Liver (tissue), 8 donors: ENCODE measurements at regions not wholly inside any gene's neighbourhood (a gene's known extent, or its start where the extent isn't known, plus 50 kb on each side); places are given as distances from the start of the nearest gene placed in this dataset.

Experiments used
- DNase-seq: peaks from one replicate; pipeline ENCODE4 v3.0.0-alpha.2; 2017; ENCODE audit warnings: low spot score
- H3K27ac ChIP-seq, 2 donors: one replicate each; pipeline ENCODE4 v1.7.0; 2013; ENCODE audit warnings: inconsistent platforms in 2 of 2, low read length in 2 of 2, control low read depth in 1 of 2, low read depth in 1 of 2, mild to moderate bottlenecking in 1 of 2
- H3K27me3 ChIP-seq, 4 donors: one replicate each; pipeline versions ENCODE4 v1.6.1 to v1.7.0; 2013; ENCODE audit warnings: low read length in 3 of 4, inconsistent platforms in 1 of 4, mild to moderate bottlenecking in 1 of 4, moderate library complexity in 1 of 4; ENCODE audit not compliant: control insufficient read depth in 4 of 4, insufficient read depth in 4 of 4
- H3K36me3 ChIP-seq, 4 donors: one replicate each; pipeline versions ENCODE4 v1.6.1 to v1.7.0; 2013; ENCODE audit warnings: low read length in 3 of 4, mild to moderate bottlenecking in 3 of 4, low read depth in 1 of 4, moderate library complexity in 1 of 4; ENCODE audit not compliant: control insufficient read depth in 4 of 4, insufficient read depth in 3 of 4
- H3K4me1 ChIP-seq, 4 donors: one replicate each; pipeline versions ENCODE4 v1.6.1 to v1.7.0; 2013; ENCODE audit warnings: low read length in 3 of 4, mild to moderate bottlenecking in 3 of 4, moderate library complexity in 1 of 4; ENCODE audit not compliant: control insufficient read depth in 4 of 4, insufficient read depth in 4 of 4
- H3K4me3 ChIP-seq, 3 donors: one replicate each; pipeline versions ENCODE4 v1.6.1 to v1.7.0; 2013; ENCODE audit warnings: low read length in 3 of 3, control low read depth in 1 of 3, low read depth in 1 of 3, mild to moderate bottlenecking in 1 of 3
- H3K9ac ChIP-seq, 2 donors: one replicate each; pipeline ENCODE4 v1.7.0; 2013; ENCODE audit warnings: low read length in 2 of 2, mild to moderate bottlenecking in 2 of 2, moderate library complexity in 2 of 2, control low read depth in 1 of 2, low read depth in 1 of 2
- H3K9me3 ChIP-seq, 4 donors: one replicate each; pipeline versions ENCODE4 v1.6.1 to v1.7.0; 2013; ENCODE audit warnings: low read length in 3 of 4; ENCODE audit not compliant: control insufficient read depth in 4 of 4
- ATF3 ChIP-seq: IDR thresholded peaks from 2 replicates; pipeline ENCODE4 v1.6.1; 2016; ENCODE audit warnings: antibody characterized with exemption
- CTCF ChIP-seq: fragments of 150-350 bp; IDR thresholded peaks from 2 replicates; pipeline ENCODE4 v1.5.1; 2017; ENCODE audit warnings: improper control_type of control experiment, low read depth, low read length; ENCODE audit not compliant: missing input control
- EGR1 ChIP-seq, 2 donors: IDR thresholded peaks; 2 replicates each; pipeline ENCODE4 v1.6.1; 2016 to 2018; ENCODE audit warnings: antibody characterized with exemption in 2 of 2, low read depth in 2 of 2
- FOXA1 ChIP-seq: IDR thresholded peaks from 2 replicates; pipeline ENCODE4 v1.6.1; 2016; ENCODE audit warnings: antibody characterized with exemption
- FOXA2 ChIP-seq: IDR thresholded peaks from 2 replicates; pipeline ENCODE4 v1.6.1; 2016; ENCODE audit warnings: antibody characterized with exemption
- GABPA ChIP-seq, 2 donors: IDR thresholded peaks in 1 of 2; conservative IDR thresholded peaks in 1 of 2; 2 replicates each; pipeline ENCODE4 v1.6.1; 2016; ENCODE audit warnings: antibody characterized with exemption in 2 of 2, mild to moderate bottlenecking in 1 of 2, moderate library complexity in 1 of 2
- HNF4A ChIP-seq, 2 donors: conservative IDR thresholded peaks; 2 replicates each; pipeline ENCODE4 v1.6.1; 2016; ENCODE audit warnings: antibody characterized with exemption in 2 of 2, mild to moderate bottlenecking in 2 of 2
- HNF4G ChIP-seq: IDR thresholded peaks from 2 replicates; pipeline ENCODE4 v1.6.1; 2016; ENCODE audit warnings: antibody characterized with exemption
- JUND ChIP-seq, 2 donors: IDR thresholded peaks; 2 replicates each; pipeline ENCODE4 v1.6.1; 2016; ENCODE audit warnings: antibody characterized with exemption in 2 of 2
- MAX ChIP-seq: IDR thresholded peaks from 2 replicates; pipeline ENCODE4 v1.6.1; 2016; ENCODE audit warnings: antibody characterized with exemption
- NR2F2 ChIP-seq: IDR thresholded peaks from 2 replicates; pipeline ENCODE4 v1.6.1; 2016; ENCODE audit warnings: antibody characterized with exemption
- RAD21 ChIP-seq, 2 donors: IDR thresholded peaks; 2 replicates each; pipeline ENCODE4 v1.6.1; 2016; ENCODE audit warnings: antibody characterized with exemption in 2 of 2, mild to moderate bottlenecking in 2 of 2
- REST ChIP-seq: IDR thresholded peaks from 2 replicates; pipeline ENCODE4 v1.6.1; 2016; ENCODE audit warnings: antibody characterized with exemption, mild to moderate bottlenecking
- RXRA ChIP-seq, 2 donors: IDR thresholded peaks; 2 replicates each; pipeline ENCODE4 v1.6.1; 2017 to 2018; ENCODE audit warnings: antibody characterized with exemption in 2 of 2, mild to moderate bottlenecking in 1 of 2
- SP1 ChIP-seq: IDR thresholded peaks from 2 replicates; pipeline ENCODE4 v1.6.1; 2018; ENCODE audit warnings: antibody characterized with exemption, mild to moderate bottlenecking
- TAF1 ChIP-seq: conservative IDR thresholded peaks from 2 replicates; pipeline ENCODE4 v1.6.1; 2016; ENCODE audit warnings: antibody characterized with exemption, mild to moderate bottlenecking
- YY1 ChIP-seq: IDR thresholded peaks from 2 replicates; pipeline ENCODE4 v1.6.1; 2016; ENCODE audit warnings: antibody characterized with exemption, mild to moderate bottlenecking
- ZBTB33 ChIP-seq: IDR thresholded peaks from 2 replicates; pipeline ENCODE4 v1.6.1; 2016; ENCODE audit warnings: antibody characterized with exemption
- WGBS: extraction: QIAGEN DNeasy Blood & Tissue Kit; methylation state at CpG from one replicate; pipeline ENCODE4 v1.1.7; 2013; 5-methylcytosine and 5-hydroxymethylcytosine counted together
- donor health status: healthy.
- donor health status: healthy.
- donor health status: healthy.
- donor health status: healthy.
- donor health status: healthy.

GRCh38 chr9:113669522-113670115 is 206.1 kb downstream of the RGS3 start:
- DNase-seq: no peak
- Histone ChIP-seq H3K9ac (no peak overlapping the region), H3K9me3 (no peaks in the 10 kb centered on the region), H3K36me3 (no peaks in the 10 kb centered on the region), H3K4me1 (no peaks in the 10 kb centered on the region), H3K27ac (no peak overlapping the region), H3K27me3 (no peaks in the 10 kb centered on the region), H3K4me3 (no peak overlapping the region)
- WGBS: 72% methylated on average over 4 of the region's 4 CpGs
- no peak for TF ChIP-seq RAD21 (IDR thresholded peaks at IDR 0.05)
- TF ChIP-seq FOXA1: no peak
- TF ChIP-seq REST: no peak
- TF ChIP-seq ATF3: no peak
- no peak for TF ChIP-seq JUND (IDR thresholded peaks at IDR 0.05)
- TF ChIP-seq TAF1: no peak
- no peak for TF ChIP-seq EGR1 (IDR thresholded peaks at IDR 0.05; ENCODE audit: low read depth in 2 of 2)
- no peak for TF ChIP-seq RXRA (IDR thresholded peaks at IDR 0.05)
- no peak for TF ChIP-seq ZBTB33
- TF ChIP-seq HNF4G: no peak
- TF ChIP-seq MAX: no peak
- TF ChIP-seq FOXA2: no peak
- TF ChIP-seq NR2F2: no peak
- TF ChIP-seq YY1: no peak
- TF ChIP-seq GABPA (IDR thresholded peaks at IDR 0.05 in 1 of 2, conservative IDR thresholded peaks at IDR 0.05 in 1 of 2): no peak
- TF ChIP-seq SP1: no peak
- TF ChIP-seq HNF4A (conservative IDR thresholded peaks at IDR 0.05): no peak
- TF ChIP-seq CTCF: no peak
